GM23338 (cell line): ENCODE measurements at regions not wholly inside any gene's neighbourhood (a gene's known extent, or its start where the extent isn't known, plus 50 kb on each side); places are given as distances from the start of the nearest gene placed in this dataset.

ENCODE experiments used
- ATAC-seq: fragments of 200-7000 bp; cut with Tn5 transposase; 3 replicates; pipeline ENCODE4 v1.9.1; 2020
- DNase-seq: peaks from one replicate; pipeline ENCODE4 v3.0.0-alpha.2; 2015; ENCODE audit warnings: low spot score
- H2AFZ ChIP-seq: fragments of 200-600 bp; sonication (generic); 2 replicates; pipeline ENCODE4 v1.8.0; 2016; ENCODE audit warnings: antibody characterized with exemption, mild to moderate bottlenecking, moderate library complexity
- H3F3A ChIP-seq: fragments of 200-600 bp; sonication (generic); replicated peaks from 2 replicates; pipeline ENCODE4 v1.8.0; 2017; ENCODE audit warnings: antibody characterized with exemption, mixed run types, low read depth
- H3K27ac ChIP-seq: fragments of 200-600 bp; sonication (generic); 2 replicates; pipeline ENCODE4 v1.6.1; 2016; ENCODE audit warnings: low read depth
- H3K27me3 ChIP-seq: fragments of 200-600 bp; sonication (generic); 2 replicates; pipeline ENCODE4 v1.8.0; 2016; ENCODE audit warnings: mild to moderate bottlenecking, mixed run types, moderate library complexity; ENCODE audit not compliant: insufficient read depth
- H3K36me3 ChIP-seq: fragments of 200-600 bp; sonication (generic); 2 replicates; pipeline ENCODE4 v1.8.0; 2016; ENCODE audit warnings: mild to moderate bottlenecking; ENCODE audit not compliant: insufficient read depth
- H3K4me1 ChIP-seq: fragments of 200-600 bp; sonication (generic); 2 replicates; pipeline ENCODE4 v1.8.0; 2016; ENCODE audit warnings: mild to moderate bottlenecking, moderate library complexity; ENCODE audit not compliant: insufficient read depth
- H3K4me2 ChIP-seq: fragments of 200-600 bp; sonication (generic); 2 replicates; pipeline ENCODE4 v1.7.1; 2017; ENCODE audit warnings: mixed run types
- H3K4me3 ChIP-seq: fragments of 200-600 bp; sonication (generic); 2 replicates; pipeline ENCODE4 v1.6.1; 2016; ENCODE audit warnings: mixed run types
- H3K79me2 ChIP-seq: fragments of 200-600 bp; sonication (generic); replicated peaks from 2 replicates; pipeline ENCODE4 v1.8.0; 2017; ENCODE audit warnings: mild to moderate bottlenecking; ENCODE audit not compliant: insufficient read depth
- H3K9me2 ChIP-seq: fragments of 200-600 bp; sonication (generic); 2 replicates; pipeline ENCODE4 v1.8.0; 2017; ENCODE audit not compliant: insufficient read depth
- H4K20me1 ChIP-seq: fragments of 200-600 bp; sonication (generic); replicated peaks from 2 replicates; pipeline ENCODE4 v1.8.0; 2017; ENCODE audit warnings: mild to moderate bottlenecking; ENCODE audit not compliant: insufficient read depth
- H3K27ac Mint-ChIP-seq: 2 replicates; pipeline ENCODE4 v1.8.0; 2020; ENCODE audit warnings: inconsistent platforms, mild to moderate bottlenecking, moderate library complexity, mixed read lengths
- H3K27me3 Mint-ChIP-seq: 3 replicates; pipeline ENCODE4 v1.8.0; 2022; ENCODE audit warnings: low read depth, mild to moderate bottlenecking, moderate library complexity, mixed read lengths, inconsistent platforms; ENCODE audit not compliant: insufficient read depth, poor library complexity
- H3K36me3 Mint-ChIP-seq: 3 replicates; pipeline ENCODE4 v1.8.0; 2021; ENCODE audit warnings: low read depth, mild to moderate bottlenecking, inconsistent platforms, moderate library complexity, mixed read lengths
- H3K4me1 Mint-ChIP-seq: 3 replicates; pipeline ENCODE4 v1.8.0; 2020; ENCODE audit warnings: mild to moderate bottlenecking, inconsistent platforms, mixed read lengths
- H3K4me3 Mint-ChIP-seq: 3 replicates; pipeline ENCODE4 v1.8.0; 2021; ENCODE audit warnings: moderate library complexity, mild to moderate bottlenecking, inconsistent platforms, mixed read lengths
- H3K9me3 Mint-ChIP-seq: 3 replicates; pipeline ENCODE4 v1.8.0; 2020; ENCODE audit warnings: moderate library complexity, mild to moderate bottlenecking, inconsistent platforms, mixed read lengths
- JUNB ChIP-seq: IDR thresholded peaks from one replicate; pipeline ENCODE4 v1.6.1; 2016; ENCODE audit warnings: antibody characterized with exemption; ENCODE audit not compliant: unreplicated experiment
- ZNF114 ChIP-seq: fragments of 250-450 bp; sonication (Bioruptor Pico); IDR thresholded peaks from 2 replicates; pipeline ENCODE4 v1.5.0; 2020; ENCODE audit warnings: mild to moderate bottlenecking, moderate library complexity
- ZNF331 ChIP-seq: fragments of 250-450 bp; sonication (Bioruptor Pico); IDR thresholded peaks from 2 replicates; pipeline ENCODE4 v1.5.0; 2020; ENCODE audit warnings: low read depth, mild to moderate bottlenecking, moderate library complexity
- TF ChIP-seq, protein P1 (sequence below): fragments of 250-450 bp; sonication (Bioruptor Pico); IDR thresholded peaks from 2 replicates; pipeline ENCODE4 v1.5.0; 2020; ENCODE audit warnings: mild to moderate bottlenecking, moderate library complexity
- TF ChIP-seq, protein P2 (sequence below): IDR thresholded peaks from 2 replicates; pipeline ENCODE4 v1.6.1; 2016; ENCODE audit warnings: antibody characterized with exemption
- TF ChIP-seq, protein P3 (sequence below), 2 experiments: fragments of 200-600 bp in 1 of 2; sonication (generic) in 1 of 2; conservative IDR thresholded peaks; 2 replicates each; pipeline versions ENCODE4 v1.5.1 to v1.6.1; 2016 to 2017; ENCODE audit warnings: antibody characterized with exemption in 2 of 2, low read depth in 2 of 2, mild to moderate bottlenecking in 2 of 2, moderate library complexity in 1 of 2

DNA sequence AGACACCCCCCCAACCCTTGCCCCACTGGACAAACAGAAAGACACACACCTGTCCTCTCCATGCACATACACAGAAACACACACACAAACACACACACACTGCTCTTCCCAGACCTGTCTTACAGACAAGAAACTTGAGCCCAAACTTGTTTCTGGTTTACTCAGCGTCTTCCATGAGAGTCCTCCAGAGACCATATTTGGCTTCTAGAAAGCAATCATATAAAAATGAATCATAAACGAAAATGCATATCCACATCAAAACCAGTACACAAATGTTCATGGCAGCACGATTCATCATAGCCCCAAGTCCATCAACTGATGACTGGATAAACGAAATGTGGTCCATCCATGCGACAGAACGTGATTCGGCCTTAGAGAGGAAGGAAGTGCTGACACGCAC, 84.2 kb upstream of the ASAP2 start (continued):
- TF ChIP-seq, protein P1, sequence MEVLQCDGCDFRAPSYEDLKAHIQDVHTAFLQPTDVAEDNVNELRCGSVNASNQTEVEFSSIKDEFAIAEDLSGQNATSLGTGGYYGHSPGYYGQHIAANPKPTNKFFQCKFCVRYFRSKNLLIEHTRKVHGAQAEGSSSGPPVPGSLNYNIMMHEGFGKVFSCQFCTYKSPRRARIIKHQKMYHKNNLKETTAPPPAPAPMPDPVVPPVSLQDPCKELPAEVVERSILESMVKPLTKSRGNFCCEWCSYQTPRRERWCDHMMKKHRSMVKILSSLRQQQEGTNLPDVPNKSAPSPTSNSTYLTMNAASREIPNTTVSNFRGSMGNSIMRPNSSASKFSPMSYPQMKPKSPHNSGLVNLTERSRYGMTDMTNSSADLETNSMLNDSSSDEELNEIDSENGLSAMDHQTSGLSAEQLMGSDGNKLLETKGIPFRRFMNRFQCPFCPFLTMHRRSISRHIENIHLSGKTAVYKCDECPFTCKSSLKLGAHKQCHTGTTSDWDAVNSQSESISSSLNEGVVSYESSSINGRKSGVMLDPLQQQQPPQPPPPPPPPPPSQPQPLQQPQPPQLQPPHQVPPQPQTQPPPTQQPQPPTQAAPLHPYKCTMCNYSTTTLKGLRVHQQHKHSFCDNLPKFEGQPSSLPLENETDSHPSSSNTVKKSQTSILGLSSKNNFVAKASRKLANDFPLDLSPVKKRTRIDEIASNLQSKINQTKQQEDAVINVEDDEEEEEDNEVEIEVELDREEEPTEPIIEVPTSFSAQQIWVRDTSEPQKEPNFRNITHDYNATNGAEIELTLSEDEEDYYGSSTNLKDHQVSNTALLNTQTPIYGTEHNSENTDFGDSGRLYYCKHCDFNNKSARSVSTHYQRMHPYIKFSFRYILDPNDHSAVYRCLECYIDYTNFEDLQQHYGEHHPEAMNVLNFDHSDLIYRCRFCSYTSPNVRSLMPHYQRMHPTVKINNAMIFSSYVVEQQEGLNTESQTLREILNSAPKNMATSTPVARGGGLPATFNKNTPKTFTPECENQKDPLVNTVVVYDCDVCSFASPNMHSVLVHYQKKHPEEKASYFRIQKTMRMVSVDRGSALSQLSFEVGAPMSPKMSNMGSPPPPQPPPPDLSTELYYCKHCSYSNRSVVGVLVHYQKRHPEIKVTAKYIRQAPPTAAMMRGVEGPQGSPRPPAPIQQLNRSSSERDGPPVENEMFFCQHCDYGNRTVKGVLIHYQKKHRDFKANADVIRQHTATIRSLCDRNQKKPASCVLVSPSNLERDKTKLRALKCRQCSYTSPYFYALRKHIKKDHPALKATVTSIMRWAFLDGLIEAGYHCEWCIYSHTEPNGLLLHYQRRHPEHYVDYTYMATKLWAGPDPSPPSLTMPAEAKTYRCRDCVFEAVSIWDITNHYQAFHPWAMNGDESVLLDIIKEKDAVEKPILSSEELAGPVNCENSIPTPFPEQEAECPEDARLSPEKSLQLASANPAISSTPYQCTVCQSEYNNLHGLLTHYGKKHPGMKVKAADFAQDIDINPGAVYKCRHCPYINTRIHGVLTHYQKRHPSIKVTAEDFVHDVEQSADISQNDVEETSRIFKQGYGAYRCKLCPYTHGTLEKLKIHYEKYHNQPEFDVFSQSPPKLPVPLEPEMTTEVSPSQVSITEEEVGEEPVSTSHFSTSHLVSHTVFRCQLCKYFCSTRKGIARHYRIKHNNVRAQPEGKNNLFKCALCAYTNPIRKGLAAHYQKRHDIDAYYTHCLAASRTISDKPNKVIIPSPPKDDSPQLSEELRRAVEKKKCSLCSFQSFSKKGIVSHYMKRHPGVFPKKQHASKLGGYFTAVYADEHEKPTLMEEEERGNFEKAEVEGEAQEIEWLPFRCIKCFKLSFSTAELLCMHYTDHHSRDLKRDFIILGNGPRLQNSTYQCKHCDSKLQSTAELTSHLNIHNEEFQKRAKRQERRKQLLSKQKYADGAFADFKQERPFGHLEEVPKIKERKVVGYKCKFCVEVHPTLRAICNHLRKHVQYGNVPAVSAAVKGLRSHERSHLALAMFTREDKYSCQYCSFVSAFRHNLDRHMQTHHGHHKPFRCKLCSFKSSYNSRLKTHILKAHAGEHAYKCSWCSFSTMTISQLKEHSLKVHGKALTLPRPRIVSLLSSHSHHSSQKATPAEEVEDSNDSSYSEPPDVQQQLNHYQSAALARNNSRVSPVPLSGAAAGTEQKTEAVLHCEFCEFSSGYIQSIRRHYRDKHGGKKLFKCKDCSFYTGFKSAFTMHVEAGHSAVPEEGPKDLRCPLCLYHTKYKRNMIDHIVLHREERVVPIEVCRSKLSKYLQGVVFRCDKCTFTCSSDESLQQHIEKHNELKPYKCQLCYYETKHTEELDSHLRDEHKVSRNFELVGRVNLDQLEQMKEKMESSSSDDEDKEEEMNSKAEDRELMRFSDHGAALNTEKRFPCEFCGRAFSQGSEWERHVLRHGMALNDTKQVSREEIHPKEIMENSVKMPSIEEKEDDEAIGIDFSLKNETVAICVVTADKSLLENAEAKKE (CRISPR knock-in tag) = no peak
- TF ChIP-seq ZNF114 (CRISPR knock-in tag) (no peak), JUNB (no peak), ZNF331 (CRISPR knock-in tag) (no peak)
- TF ChIP-seq, protein P2, sequence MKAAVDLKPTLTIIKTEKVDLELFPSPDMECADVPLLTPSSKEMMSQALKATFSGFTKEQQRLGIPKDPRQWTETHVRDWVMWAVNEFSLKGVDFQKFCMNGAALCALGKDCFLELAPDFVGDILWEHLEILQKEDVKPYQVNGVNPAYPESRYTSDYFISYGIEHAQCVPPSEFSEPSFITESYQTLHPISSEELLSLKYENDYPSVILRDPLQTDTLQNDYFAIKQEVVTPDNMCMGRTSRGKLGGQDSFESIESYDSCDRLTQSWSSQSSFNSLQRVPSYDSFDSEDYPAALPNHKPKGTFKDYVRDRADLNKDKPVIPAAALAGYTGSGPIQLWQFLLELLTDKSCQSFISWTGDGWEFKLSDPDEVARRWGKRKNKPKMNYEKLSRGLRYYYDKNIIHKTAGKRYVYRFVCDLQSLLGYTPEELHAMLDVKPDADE = no peak

DNA sequence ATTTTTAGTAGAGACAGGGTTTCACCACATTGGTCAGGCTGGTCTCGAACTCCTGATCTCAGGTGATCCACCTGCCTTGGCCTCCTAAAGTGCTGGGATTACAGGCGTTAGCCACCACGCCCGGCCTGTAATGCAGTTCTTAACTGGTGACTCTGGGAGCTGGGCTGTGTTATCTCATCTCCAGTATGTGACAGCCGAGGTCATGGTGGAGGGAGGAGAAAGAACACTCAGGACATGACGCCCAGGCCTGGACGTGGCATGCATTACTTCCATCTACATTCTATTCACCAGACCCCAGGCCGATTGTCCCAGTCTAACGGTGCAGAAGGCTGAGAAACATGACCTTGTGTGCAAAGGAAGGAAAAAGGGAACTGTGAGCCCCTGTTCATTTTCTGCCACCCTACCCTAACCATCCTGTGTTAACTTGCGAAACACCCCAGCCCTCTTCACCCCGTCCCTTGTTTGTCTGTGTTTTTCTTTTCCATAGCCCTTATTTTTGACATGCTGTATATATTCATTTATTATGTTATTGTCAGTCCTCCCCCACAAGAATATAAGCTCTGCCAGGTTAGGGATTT, 88.1 kb upstream of the ASAP2 start:
- H3K27me3 ChIP-seq = no peaks in the 10 kb centered on the region
- no peaks in the 10 kb centered on the region for H3K9me3 Mint-ChIP-seq
- H4K20me1 ChIP-seq = no peaks in the 10 kb centered on the region
- DNase-seq = no peak
- no peak overlapping the region for H3K4me3 Mint-ChIP-seq
- no peaks in the 10 kb centered on the region for H3K36me3 ChIP-seq
- no peak for TF ChIP-seq JUNB
- TF ChIP-seq, protein P2 = no peak
- TF ChIP-seq, protein P3, sequence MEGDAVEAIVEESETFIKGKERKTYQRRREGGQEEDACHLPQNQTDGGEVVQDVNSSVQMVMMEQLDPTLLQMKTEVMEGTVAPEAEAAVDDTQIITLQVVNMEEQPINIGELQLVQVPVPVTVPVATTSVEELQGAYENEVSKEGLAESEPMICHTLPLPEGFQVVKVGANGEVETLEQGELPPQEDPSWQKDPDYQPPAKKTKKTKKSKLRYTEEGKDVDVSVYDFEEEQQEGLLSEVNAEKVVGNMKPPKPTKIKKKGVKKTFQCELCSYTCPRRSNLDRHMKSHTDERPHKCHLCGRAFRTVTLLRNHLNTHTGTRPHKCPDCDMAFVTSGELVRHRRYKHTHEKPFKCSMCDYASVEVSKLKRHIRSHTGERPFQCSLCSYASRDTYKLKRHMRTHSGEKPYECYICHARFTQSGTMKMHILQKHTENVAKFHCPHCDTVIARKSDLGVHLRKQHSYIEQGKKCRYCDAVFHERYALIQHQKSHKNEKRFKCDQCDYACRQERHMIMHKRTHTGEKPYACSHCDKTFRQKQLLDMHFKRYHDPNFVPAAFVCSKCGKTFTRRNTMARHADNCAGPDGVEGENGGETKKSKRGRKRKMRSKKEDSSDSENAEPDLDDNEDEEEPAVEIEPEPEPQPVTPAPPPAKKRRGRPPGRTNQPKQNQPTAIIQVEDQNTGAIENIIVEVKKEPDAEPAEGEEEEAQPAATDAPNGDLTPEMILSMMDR (conservative IDR thresholded peaks at IDR 0.05; ENCODE audit: low read depth in 2 of 2) = no peak
- H3K27ac Mint-ChIP-seq = no peak overlapping the region
- H3K27ac ChIP-seq = no peak overlapping the region
- no peaks in the 10 kb centered on the region for H3K36me3 Mint-ChIP-seq
- peaks cover 6% of the 10 kb centered on the region; the same call in 2 of the 3 replicates for H3K4me1 Mint-ChIP-seq
- H3K4me3 ChIP-seq = no peak overlapping the region
- no peaks in the 10 kb centered on the region for H3K79me2 ChIP-seq
- no peak overlapping the region for H2AFZ ChIP-seq
- H3F3A ChIP-seq = no peaks in the 10 kb centered on the region
- H3K9me2 ChIP-seq = no peaks in the 10 kb centered on the region
- no peaks in the 10 kb centered on the region for H3K27me3 Mint-ChIP-seq
- no peaks in the 10 kb centered on the region for H3K4me1 ChIP-seq
- H3K4me2 ChIP-seq = no peak overlapping the region
- no peak for ATAC-seq
